ENCODE measurements at regions not wholly inside any gene's neighbourhood (a gene's known extent, or its start where the extent isn't known, plus 50 kb on each side); places are given as distances from the start of the nearest gene placed in this dataset.

DNA sequence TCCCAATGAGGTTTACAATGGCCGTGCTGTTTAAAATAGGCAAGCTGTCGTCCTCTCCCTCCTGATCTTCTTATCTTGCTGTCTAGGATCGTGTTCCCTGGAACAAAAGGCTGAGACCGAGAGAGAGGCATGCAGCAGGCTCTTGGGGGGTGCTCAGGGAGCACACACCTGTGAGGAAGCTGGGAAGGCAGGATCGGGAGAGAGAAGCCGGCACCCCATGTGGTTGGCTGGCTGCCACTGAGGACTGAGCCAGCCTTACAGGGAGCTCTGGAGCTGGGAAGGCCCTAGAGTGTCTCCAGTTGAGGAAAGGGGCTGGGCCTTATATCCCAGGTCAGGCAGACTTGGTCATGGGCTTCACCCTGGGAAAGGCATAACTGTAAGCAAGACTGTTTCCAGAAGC is 184.2 kb downstream of the LY86 start:
- TF ChIP-seq SIN3A (IDR thresholded peaks at IDR 0.05; ENCODE audit: borderline replicate concordance, insufficient read depth, low read length) (no peak), TAF1 (IDR thresholded peaks at IDR 0.05; ENCODE audit: borderline replicate concordance, insufficient read depth, low read length) (no peak), POLR2AphosphoS5 (IDR thresholded peaks at IDR 0.05; ENCODE audit: low read depth, low read length) (no peak), REST (IDR thresholded peaks at IDR 0.05; ENCODE audit: insufficient read depth in 1 of 2, low read depth in 2 of 2, low read length in 2 of 2) (no peak), FOXP2 (optimal IDR thresholded peaks at IDR 0.05; ENCODE audit: borderline replicate concordance, extremely low read depth, extremely low read length, insufficient read depth) (no peak)

GRCh38 chr6:6775074-6775473 is 186.6 kb downstream of the LY86 start:
- no peak for TF ChIP-seq POLR2AphosphoS5 (IDR thresholded peaks at IDR 0.05; ENCODE audit: low read depth, low read length)
- no peak for TF ChIP-seq FOXP2 (optimal IDR thresholded peaks at IDR 0.05; ENCODE audit: borderline replicate concordance, extremely low read depth, extremely low read length, insufficient read depth)
- TF ChIP-seq REST (IDR thresholded peaks at IDR 0.05; ENCODE audit: insufficient read depth in 1 of 2, low read depth in 2 of 2, low read length in 2 of 2) = no peak
- TF ChIP-seq TAF1 (IDR thresholded peaks at IDR 0.05; ENCODE audit: borderline replicate concordance, insufficient read depth, low read length) = no peak
- no peak for TF ChIP-seq SIN3A (IDR thresholded peaks at IDR 0.05; ENCODE audit: borderline replicate concordance, insufficient read depth, low read length)

GRCh38 chr6:6780231-6780630 is 191.7 kb downstream of the LY86 start:
- TF ChIP-seq POLR2AphosphoS5 (IDR thresholded peaks at IDR 0.05; ENCODE audit: low read depth, low read length) (no peak), TAF1 (IDR thresholded peaks at IDR 0.05; ENCODE audit: borderline replicate concordance, insufficient read depth, low read length) (no peak)

DNA sequence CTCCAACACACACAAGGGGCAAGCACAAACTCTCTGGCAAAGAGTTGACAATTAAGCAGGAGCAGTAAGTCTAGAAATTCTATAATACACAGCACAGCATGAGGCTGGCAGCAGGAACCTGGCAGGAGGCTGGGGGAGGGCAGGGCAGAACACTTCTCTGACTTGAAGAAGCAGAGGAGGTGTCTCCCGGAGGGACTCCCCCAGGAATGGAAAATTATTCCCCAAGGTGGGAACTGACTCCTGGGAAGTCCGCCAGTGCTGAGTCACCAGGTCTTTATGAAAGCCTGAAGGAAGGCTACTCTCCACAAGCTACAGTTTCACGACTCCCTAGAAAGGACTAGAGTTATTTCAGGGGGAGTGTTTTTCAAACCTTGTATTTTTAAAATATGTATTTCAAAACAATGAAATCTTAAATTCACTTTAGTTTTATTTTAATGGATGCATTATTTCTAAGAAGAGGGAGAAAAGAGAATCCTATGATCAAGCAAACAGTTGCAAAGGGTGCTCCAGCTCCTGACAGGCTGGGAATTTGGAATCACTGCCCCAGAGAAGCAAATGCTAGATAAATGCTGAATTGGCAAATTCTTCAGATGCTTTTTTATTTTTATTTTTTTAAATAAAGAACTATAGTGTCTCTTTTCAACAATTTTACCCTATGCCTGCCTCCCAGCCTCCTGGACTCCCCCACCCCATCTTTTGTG is 192.8 kb downstream of the LY86 start:
- TF ChIP-seq POLR2AphosphoS5 (IDR thresholded peaks at IDR 0.05; ENCODE audit: low read depth, low read length) (no peak), FOXP2 (optimal IDR thresholded peaks at IDR 0.05; ENCODE audit: borderline replicate concordance, extremely low read depth, extremely low read length, insufficient read depth) (no peak), SIN3A (IDR thresholded peaks at IDR 0.05; ENCODE audit: borderline replicate concordance, insufficient read depth, low read length) (no peak), REST (IDR thresholded peaks at IDR 0.05; ENCODE audit: insufficient read depth in 1 of 2, low read depth in 2 of 2, low read length in 2 of 2) (no peak), TAF1 (IDR thresholded peaks at IDR 0.05; ENCODE audit: borderline replicate concordance, insufficient read depth, low read length) (no peak)

- TF ChIP-seq REST (IDR thresholded peaks at IDR 0.05; ENCODE audit: insufficient read depth in 1 of 2, low read depth in 2 of 2, low read length in 2 of 2) (no peak), FOXP2 (optimal IDR thresholded peaks at IDR 0.05; ENCODE audit: borderline replicate concordance, extremely low read depth, extremely low read length, insufficient read depth) (no peak), POLR2AphosphoS5 (IDR thresholded peaks at IDR 0.05; ENCODE audit: low read depth, low read length) (no peak), TAF1 (IDR thresholded peaks at IDR 0.05; ENCODE audit: borderline replicate concordance, insufficient read depth, low read length) (no peak), SIN3A (IDR thresholded peaks at IDR 0.05; ENCODE audit: borderline replicate concordance, insufficient read depth, low read length) (no peak)
Observed at GRCh38 chr6:6781873-6782227, 193.3 kb downstream of the LY86 start.
